CD4-positive, alpha-beta T cell (primary cell): ENCODE measurements at regions not wholly inside any gene's neighbourhood (a gene's known extent, or its start where the extent isn't known, plus 50 kb on each side); places are given as distances from the start of the nearest gene placed in this dataset.
"Not testable (repeated sequence)": the region's sequence is repeated elsewhere in the genome, so short reads cannot be mapped to it uniquely, and the experiment has no call there.

Source experiments
- ATAC-seq: fragments of 200-7000 bp; cut with Tn5 transposase; one replicate; pipeline ENCODE4 v1.10.0; 2022; ENCODE audit warnings: mild to moderate bottlenecking; ENCODE audit not compliant: poor library complexity
- CTCF ChIA-PET: fragments of 350-600 bp; sonication (Branson Sonifier 250); formaldehyde crosslinking; loops from one replicate; lab custom pipeline; 2021; ENCODE audit warnings: antibody characterized with exemption, inconsistent platforms; lab: Charles Lee
- POLR2A ChIA-PET: fragments of 350-600 bp; sonication (Branson Sonifier 250); formaldehyde crosslinking; loops from one replicate; lab custom pipeline; 2021; ENCODE audit warnings: antibody characterized with exemption, inconsistent platforms; lab: Charles Lee
- DNase-seq, 14 experiments: peaks; one replicate each; pipeline ENCODE4 v3.0.0-alpha.2; 2013 to 2020; ENCODE audit warnings: mixed read lengths in 2 of 14
- H3K27ac ChIP-seq, 2 donors: one replicate each; pipeline versions ENCODE4 v1.5.1 to v1.7.0; 2013; ENCODE audit warnings: low read length in 2 of 2, low read depth in 1 of 2, mild to moderate bottlenecking in 1 of 2
- H3K27me3 ChIP-seq, 2 experiments: 1 replicate in 1 of 2; 2 replicates in 1 of 2; pipeline versions ENCODE4 v1.6.1 to v1.7.0; 2013; ENCODE audit warnings: low read length in 2 of 2, control low read depth in 1 of 2, mild to moderate bottlenecking in 1 of 2, moderate library complexity in 1 of 2; ENCODE audit not compliant: insufficient read depth in 2 of 2, control insufficient read depth in 1 of 2
- H3K36me3 ChIP-seq: one replicate; pipeline ENCODE4 v1.6.1; 2013; ENCODE audit warnings: low read length, control low read depth; ENCODE audit not compliant: insufficient read depth
- H3K4me1 ChIP-seq: one replicate; pipeline ENCODE4 v1.6.1; 2013; ENCODE audit warnings: low read length, control low read depth; ENCODE audit not compliant: insufficient read depth
- H3K4me3 ChIP-seq: one replicate; pipeline ENCODE4 v1.5.1; 2013; ENCODE audit warnings: mild to moderate bottlenecking, low read length, moderate library complexity
- H3K9me3 ChIP-seq, 2 experiments: 1 replicate in 1 of 2; 2 replicates in 1 of 2; pipeline versions ENCODE4 v1.6.1 to v1.7.0; 2013; ENCODE audit warnings: low read length in 2 of 2, mild to moderate bottlenecking in 2 of 2, control low read depth in 1 of 2, moderate library complexity in 1 of 2; ENCODE audit not compliant: control insufficient read depth in 1 of 2, insufficient read depth in 1 of 2
- H3K27ac Mint-ChIP-seq: one replicate; pipeline ENCODE4 v1.8.0; 2020; ENCODE audit warnings: mixed read lengths
- H3K27me3 Mint-ChIP-seq: one replicate; pipeline ENCODE4 v1.8.0; 2021; ENCODE audit warnings: mixed read lengths
- H3K36me3 Mint-ChIP-seq: one replicate; pipeline ENCODE4 v1.8.0; 2021; ENCODE audit warnings: low read depth, mixed read lengths
- H3K4me1 Mint-ChIP-seq: one replicate; pipeline ENCODE4 v1.8.0; 2021; ENCODE audit warnings: low read depth, mixed read lengths
- H3K4me3 Mint-ChIP-seq: one replicate; pipeline ENCODE4 v1.8.0; 2020; ENCODE audit warnings: mild to moderate bottlenecking, mixed read lengths
- H3K9me3 Mint-ChIP-seq: one replicate; pipeline ENCODE4 v1.8.0; 2020; ENCODE audit warnings: mixed read lengths
- intact Hi-C, 2 experiments: fragments of 100-400 bp; cut with DNase I in 1 of 2; cut with micrococcal nuclease in 1 of 2; formaldehyde crosslinking; loops; one replicate each; pipeline versions ENCODE4 v1.15.1 to v1.9.0; 2023 to 2025; cut with DNase I, micrococcal nuclease
- TF ChIP-seq, protein P1 (sequence below): fragments of 200-600 bp; IDR thresholded peaks from one replicate; pipeline ENCODE4 v1.8.0; 2022; ENCODE audit warnings: antibody characterized with exemption, mild to moderate bottlenecking

GRCh38 chr10:109327266-109327665 lies 596.0 kb downstream of the XPNPEP1 start:
- DNase-seq (no peak), ATAC-seq (no peak)
- ChIA-PET POLR2A (no interaction called here), CTCF (no interaction called here)
- Mint-ChIP-seq H3K36me3 (no peaks in the 10 kb centered on the region), H3K9me3 (peaks cover 11% of the 10 kb centered on the region), H3K27me3 (no peaks in the 10 kb centered on the region), H3K4me1 (no peaks in the 10 kb centered on the region), H3K4me3 (no peak overlapping the region), H3K27ac (no peak overlapping the region)
- Histone ChIP-seq H3K27ac (no peak overlapping the region), H3K27me3 (no peaks in the 10 kb centered on the region), H3K4me1 (no peaks in the 10 kb centered on the region), H3K36me3 (no peaks in the 10 kb centered on the region), H3K9me3 (peaks cover 0 to 6% of the 10 kb centered on the region in 2 experiments), H3K4me3 (no peak overlapping the region)
- intact Hi-C loops: no loop called here
- TF ChIP-seq, protein P1, sequence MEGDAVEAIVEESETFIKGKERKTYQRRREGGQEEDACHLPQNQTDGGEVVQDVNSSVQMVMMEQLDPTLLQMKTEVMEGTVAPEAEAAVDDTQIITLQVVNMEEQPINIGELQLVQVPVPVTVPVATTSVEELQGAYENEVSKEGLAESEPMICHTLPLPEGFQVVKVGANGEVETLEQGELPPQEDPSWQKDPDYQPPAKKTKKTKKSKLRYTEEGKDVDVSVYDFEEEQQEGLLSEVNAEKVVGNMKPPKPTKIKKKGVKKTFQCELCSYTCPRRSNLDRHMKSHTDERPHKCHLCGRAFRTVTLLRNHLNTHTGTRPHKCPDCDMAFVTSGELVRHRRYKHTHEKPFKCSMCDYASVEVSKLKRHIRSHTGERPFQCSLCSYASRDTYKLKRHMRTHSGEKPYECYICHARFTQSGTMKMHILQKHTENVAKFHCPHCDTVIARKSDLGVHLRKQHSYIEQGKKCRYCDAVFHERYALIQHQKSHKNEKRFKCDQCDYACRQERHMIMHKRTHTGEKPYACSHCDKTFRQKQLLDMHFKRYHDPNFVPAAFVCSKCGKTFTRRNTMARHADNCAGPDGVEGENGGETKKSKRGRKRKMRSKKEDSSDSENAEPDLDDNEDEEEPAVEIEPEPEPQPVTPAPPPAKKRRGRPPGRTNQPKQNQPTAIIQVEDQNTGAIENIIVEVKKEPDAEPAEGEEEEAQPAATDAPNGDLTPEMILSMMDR: no peak

DNA sequence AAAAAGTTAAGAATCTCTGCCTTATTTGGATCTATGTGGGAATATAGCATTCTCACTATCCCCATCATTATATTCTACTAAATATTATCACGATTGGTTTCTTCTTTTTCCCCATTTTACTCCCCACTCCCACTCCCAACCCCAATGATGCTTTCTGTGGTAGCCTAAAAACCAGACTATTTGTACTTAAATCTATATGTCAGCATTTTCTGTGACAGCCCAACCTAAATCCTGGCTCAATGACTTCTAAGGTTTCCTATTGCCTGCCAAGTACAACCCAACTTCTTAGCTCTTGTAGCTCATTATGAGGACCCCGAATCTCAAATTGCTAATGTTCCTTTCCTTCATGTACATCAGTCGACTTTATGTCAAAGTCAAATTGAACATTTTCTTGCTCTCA lies 598.6 kb downstream of the XPNPEP1 start:
- TF ChIP-seq, protein P1: no peak
- no peaks in the 10 kb centered on the region for H3K4me1 ChIP-seq
- peaks cover 0 to 6% of the 10 kb centered on the region in 2 experiments for H3K9me3 ChIP-seq
- intact Hi-C loops: no loop called here
- H3K4me3 Mint-ChIP-seq: no peak overlapping the region
- H3K27me3 Mint-ChIP-seq: no peaks in the 10 kb centered on the region
- H3K36me3 Mint-ChIP-seq: no peaks in the 10 kb centered on the region
- no peaks in the 10 kb centered on the region for H3K36me3 ChIP-seq
- DNase-seq: no peak
- ATAC-seq: no peak
- no peak overlapping the region for H3K27ac Mint-ChIP-seq
- POLR2A ChIA-PET: no interaction called here
- no peaks in the 10 kb centered on the region for H3K27me3 ChIP-seq
- H3K4me1 Mint-ChIP-seq: no peaks in the 10 kb centered on the region
- H3K9me3 Mint-ChIP-seq: peaks cover 12% of the 10 kb centered on the region
- CTCF ChIA-PET: no interaction called here
- no peak overlapping the region for H3K27ac ChIP-seq
- H3K4me3 ChIP-seq: no peak overlapping the region

GRCh38 chr10:109317746-109318366 lies 605.5 kb downstream of the XPNPEP1 start:
- DNase-seq: no peak
- H3K36me3 ChIP-seq: no peaks in the 10 kb centered on the region
- Mint-ChIP-seq H3K27me3 (no peaks in the 10 kb centered on the region), H3K9me3 (peaks cover 8% of the 10 kb centered on the region), H3K27ac (no peak overlapping the region), H3K36me3 (no peaks in the 10 kb centered on the region), H3K4me1 (no peaks in the 10 kb centered on the region), H3K4me3 (no peak overlapping the region)
- H3K27ac ChIP-seq: no peak overlapping the region
- intact Hi-C loops: no loop called here
- POLR2A ChIA-PET: no interaction called here
- CTCF ChIA-PET: no interaction called here
- no peak overlapping the region for H3K4me3 ChIP-seq
- TF ChIP-seq, protein P1: no peak
- H3K9me3 ChIP-seq: no peaks in the 10 kb centered on the region
- ATAC-seq: no peak
- no peaks in the 10 kb centered on the region for H3K4me1 ChIP-seq
- no peaks in the 10 kb centered on the region for H3K27me3 ChIP-seq

DNA sequence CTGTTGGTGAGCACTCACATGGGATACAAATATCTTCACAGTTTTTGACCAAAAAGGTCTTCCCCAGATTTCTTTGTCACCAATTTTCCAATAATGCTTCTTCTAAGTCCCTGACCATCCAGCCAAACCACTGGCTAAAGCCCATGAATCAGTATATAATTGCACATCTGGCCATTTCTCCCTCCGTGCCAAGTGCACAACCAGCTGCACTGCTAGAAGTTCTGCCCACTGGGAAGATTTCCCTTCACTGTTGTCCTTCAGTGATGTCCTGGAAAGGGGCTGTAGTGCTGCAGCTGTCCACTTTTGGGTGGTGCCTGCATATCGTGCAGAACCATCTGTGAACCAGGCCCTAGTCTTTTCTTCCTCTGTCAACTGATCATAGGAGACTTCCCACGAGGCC lies 609.3 kb downstream of the XPNPEP1 start:
- H3K9me3 ChIP-seq, H3K9me3 Mint-ChIP-seq, H3K27ac Mint-ChIP-seq, H3K27me3 ChIP-seq, H3K4me3 ChIP-seq, H3K4me1 Mint-ChIP-seq, ATAC-seq, DNase-seq, POLR2A ChIA-PET, intact Hi-C loops, H3K27me3 Mint-ChIP-seq, H3K27ac ChIP-seq, H3K4me1 ChIP-seq, CTCF ChIA-PET, H3K4me3 Mint-ChIP-seq, H3K36me3 ChIP-seq, H3K36me3 Mint-ChIP-seq: not testable (repeated sequence)

DNA sequence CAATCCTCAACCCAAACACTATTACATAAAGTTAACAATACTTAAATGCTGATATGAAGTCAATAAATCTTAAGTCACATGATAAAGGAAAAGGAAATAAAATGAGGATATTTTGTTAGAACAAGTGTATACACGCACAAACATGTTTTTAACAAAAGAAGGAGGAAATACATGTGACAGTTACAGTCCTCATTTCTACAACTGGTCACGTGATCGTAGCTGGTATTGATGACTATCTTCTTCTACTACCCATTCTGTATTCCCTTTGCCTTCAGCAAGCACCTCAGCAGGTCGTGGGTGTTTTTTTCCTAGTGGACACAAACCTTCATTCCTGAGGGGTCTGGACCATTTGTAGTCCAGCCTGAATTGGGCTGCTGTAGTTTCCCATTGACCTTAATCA lies 610.8 kb downstream of the XPNPEP1 start:
- H3K4me3 ChIP-seq, H3K4me1 Mint-ChIP-seq, DNase-seq, POLR2A ChIA-PET, H3K9me3 Mint-ChIP-seq, H3K27me3 ChIP-seq, H3K27ac ChIP-seq, ATAC-seq, H3K4me1 ChIP-seq, H3K4me3 Mint-ChIP-seq, intact Hi-C loops, H3K27ac Mint-ChIP-seq, H3K27me3 Mint-ChIP-seq, H3K36me3 Mint-ChIP-seq, H3K9me3 ChIP-seq, CTCF ChIA-PET, H3K36me3 ChIP-seq: not testable (repeated sequence)
